NCI-H1105 (cell line): ENCODE measurements at regions not wholly inside any gene's neighbourhood (a gene's known extent, or its start where the extent isn't known, plus 50 kb on each side); places are given as distances from the start of the nearest gene placed in this dataset.
"Not testable (repeated sequence)": the region's sequence is repeated elsewhere in the genome, so short reads cannot be mapped to it uniquely, and the experiment has no call there.

Experiments
- DNase-seq: peaks from one replicate; lab custom pipeline; 2025; lab: John Stamatoyannopoulos, UW

- DNase-seq = no peak
Measured at GRCh38 chr3:163548015-163548414, 1530.3 kb downstream of the SI start.

GRCh38 chr3:163547014-163547685, 1531.1 kb downstream of the SI start:
- no peak for DNase-seq

- no peak for DNase-seq
Measured at GRCh38 chr3:163543662-163544061, 1534.6 kb downstream of the SI start.

- no peak for DNase-seq
Measured at GRCh38 chr3:163541629-163542028, 1536.7 kb downstream of the SI start.

GRCh38 chr3:163538387-163538786, 1539.9 kb downstream of the SI start:
- no peak for DNase-seq

- no peak for DNase-seq
Measured at GRCh38 chr3:163533381-163533780, 1544.9 kb downstream of the SI start.

GRCh38 chr3:163523375-163523774, 1554.9 kb downstream of the SI start:
- DNase-seq = no peak

- DNase-seq = no peak
Measured at GRCh38 chr3:163521261-163521660, 1557.0 kb downstream of the SI start.

GRCh38 chr3:163518065-163518464, 1560.2 kb downstream of the SI start:
- DNase-seq = no peak

GRCh38 chr3:163513149-163513657, 1565.1 kb downstream of the SI start:
- no peak for DNase-seq

- peak; percentile 80 for DNase-seq
Measured at GRCh38 chr3:163508206-163508605, 1570.1 kb downstream of the SI start.

- DNase-seq = no peak
Measured at GRCh38 chr3:163504974-163505373, 1573.3 kb downstream of the SI start.

GRCh38 chr3:163499736-163500219, 1578.5 kb downstream of the SI start:
- not testable (repeated sequence) for DNase-seq

GRCh38 chr3:163498842-163499735, 1579.2 kb downstream of the SI start:
- not testable (repeated sequence) for DNase-seq

GRCh38 chr3:163491714-163492113, 1586.6 kb downstream of the SI start:
- DNase-seq = no peak

GRCh38 chr3:163490119-163490518, 1588.2 kb downstream of the SI start:
- DNase-seq = peak; percentile 19

GRCh38 chr3:163482695-163483094, 1595.6 kb downstream of the SI start:
- DNase-seq = no peak

- no peak for DNase-seq
Measured at GRCh38 chr3:163481738-163482137, 1596.6 kb downstream of the SI start.

- DNase-seq = peak; percentile 19
Measured at GRCh38 chr3:163476179-163476578, 1602.1 kb downstream of the SI start.

- DNase-seq = no peak
Measured at GRCh38 chr3:163474766-163475165, 1603.5 kb downstream of the SI start.

- DNase-seq = no peak
Measured at GRCh38 chr3:163468531-163469335, 1609.6 kb downstream of the SI start.

- no peak for DNase-seq
Measured at GRCh38 chr3:163462446-163462845, 1615.8 kb downstream of the SI start.
